ENCODE measurements at regions not wholly inside any gene's neighbourhood (a gene's known extent, or its start where the extent isn't known, plus 50 kb on each side); places are given as distances from the start of the nearest gene placed in this dataset.

GRCh38 chr7:14045651-14046050 lies 56.2 kb upstream of the ETV1 start:
- no peaks in the 10 kb centered on the region for H3K36me3 Mint-ChIP-seq (ENCODE audit: insufficient read depth, unreplicated experiment)
- no TSS peak for BruUV-seq (replicated peaks)
- TF ChIP-seq CTCF (IDR thresholded peaks at IDR 0.05; ENCODE audit: unreplicated experiment), result no peak
- no peak overlapping the region for H3K27ac Mint-ChIP-seq (ENCODE audit: unreplicated experiment)
- no peaks in the 10 kb centered on the region for H3K9me3 Mint-ChIP-seq (ENCODE audit: low read depth, unreplicated experiment)
- H3K4me3 Mint-ChIP-seq (ENCODE audit: low read depth, unreplicated experiment), result no peak overlapping the region
- peaks cover 8% of the 10 kb centered on the region for H3K4me1 Mint-ChIP-seq (ENCODE audit: low read depth, unreplicated experiment)
- CTCF ChIA-PET, result no interaction called here
- H3K27me3 Mint-ChIP-seq (ENCODE audit: unreplicated experiment), result no peaks in the 10 kb centered on the region
- DNase-seq, result no peak
- intact Hi-C loops (cut with micrococcal nuclease; ENCODE audit: unreplicated experiment), result no loop called here

- Mint-ChIP-seq H3K4me1 (ENCODE audit: low read depth, unreplicated experiment) (no peaks in the 10 kb centered on the region), H3K27me3 (ENCODE audit: unreplicated experiment) (no peaks in the 10 kb centered on the region), H3K9me3 (ENCODE audit: low read depth, unreplicated experiment) (peaks cover 3% of the 10 kb centered on the region), H3K27ac (ENCODE audit: unreplicated experiment) (no peak overlapping the region), H3K4me3 (ENCODE audit: low read depth, unreplicated experiment) (no peak overlapping the region), H3K36me3 (ENCODE audit: insufficient read depth, unreplicated experiment) (no peaks in the 10 kb centered on the region)
- CTCF ChIA-PET, result no interaction called here
- intact Hi-C loops (cut with micrococcal nuclease; ENCODE audit: unreplicated experiment), result no loop called here
- no peak for DNase-seq
- no peak for TF ChIP-seq CTCF (IDR thresholded peaks at IDR 0.05; ENCODE audit: unreplicated experiment)
- no TSS peak for BruUV-seq (replicated peaks)
Observed at GRCh38 chr7:14040528-14040927, 51.1 kb upstream of the ETV1 start.

Data from Calu3 (cell line).